Fibroblast of mammary gland (primary cell): ENCODE measurements at regions not wholly inside any gene's neighbourhood (a gene's known extent, or its start where the extent isn't known, plus 50 kb on each side); places are given as distances from the start of the nearest gene placed in this dataset.

ENCODE experiments used
- DNase-seq: peaks from one replicate; pipeline ENCODE4 v3.0.0-alpha.2; 2010; ENCODE audit warnings: low read depth
- H3K4me3 ChIP-seq: 2 replicates; pipeline ENCODE4 v1.5.1; 2011; ENCODE audit warnings: low read depth, mild to moderate bottlenecking, low read length, moderate library complexity; ENCODE audit not compliant: control insufficient read depth
- CTCF ChIP-seq: conservative IDR thresholded peaks from 2 replicates; pipeline ENCODE4 v1.5.1; 2011; ENCODE audit warnings: low read depth, low read length, inconsistent platforms; ENCODE audit not compliant: control insufficient read depth, insufficient read depth

- no peak for TF ChIP-seq CTCF
- DNase-seq = no peak
- no peak overlapping the region for H3K4me3 ChIP-seq
Observed at GRCh38 chr13:67498948-67499347, 268.8 kb upstream of the PCDH9 start.

GRCh38 chr13:67493835-67494234 is 263.7 kb upstream of the PCDH9 start:
- TF ChIP-seq CTCF = no peak
- no peak overlapping the region for H3K4me3 ChIP-seq
- DNase-seq = no peak

- no peak for DNase-seq
- no peak for TF ChIP-seq CTCF
- H3K4me3 ChIP-seq = no peak overlapping the region
Observed at GRCh38 chr13:67489016-67489415, 258.9 kb upstream of the PCDH9 start.

GRCh38 chr13:67481445-67481844 is 251.3 kb upstream of the PCDH9 start:
- H3K4me3 ChIP-seq = no peak overlapping the region
- no peak for TF ChIP-seq CTCF
- DNase-seq = no peak

- no peak for TF ChIP-seq CTCF
- DNase-seq = no peak
- no peak overlapping the region for H3K4me3 ChIP-seq
Observed at GRCh38 chr13:67474115-67474514, 244.0 kb upstream of the PCDH9 start.

- DNase-seq = no peak
- H3K4me3 ChIP-seq = no peak overlapping the region
- no peak for TF ChIP-seq CTCF
Observed at GRCh38 chr13:67469623-67470022, 239.5 kb upstream of the PCDH9 start.

- H3K4me3 ChIP-seq = no peak overlapping the region
- no peak for DNase-seq
- no peak for TF ChIP-seq CTCF
Observed at GRCh38 chr13:67466569-67466968, 236.4 kb upstream of the PCDH9 start.
